GM18507 (cell line): ENCODE measurements at regions not wholly inside any gene's neighbourhood (a gene's known extent, or its start where the extent isn't known, plus 50 kb on each side); places are given as distances from the start of the nearest gene placed in this dataset.
"Not testable (repeated sequence)": the region's sequence is repeated elsewhere in the genome, so short reads cannot be mapped to it uniquely, and the experiment has no call there.

ENCODE experiments used
- DNase-seq: peaks from one replicate; pipeline ENCODE4 v3.0.0; 2011; ENCODE audit warnings: low read depth; ENCODE audit not compliant: insufficient read length; ENCODE audit errors: extremely low spot score
- FAIRE-seq: peaks from 2 replicates; lab custom pipeline; 2011; peaks lifted over from hg19 to GRCh38; lab: Jason Lieb, UNC

DNA sequence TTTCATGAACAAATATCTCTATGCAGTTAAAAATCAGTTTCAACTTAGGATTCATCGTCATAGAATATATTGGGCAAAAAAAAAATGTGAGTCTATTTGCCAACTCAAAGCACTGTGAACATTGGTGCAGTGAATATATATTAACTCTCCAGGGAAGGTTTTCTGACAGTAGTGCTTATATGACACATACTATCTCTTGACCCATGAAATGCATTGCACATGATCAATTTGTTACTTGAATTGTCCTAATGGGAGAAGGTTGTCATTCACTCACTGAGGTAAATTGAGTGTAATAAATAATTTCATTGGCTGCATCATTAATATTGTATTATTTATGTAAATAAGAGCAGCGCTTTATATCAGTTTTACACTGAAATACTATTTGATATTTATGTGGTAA lies 2458.5 kb downstream of the ARAP2 start:
- FAIRE-seq: no peak
- DNase-seq: no peak

DNA sequence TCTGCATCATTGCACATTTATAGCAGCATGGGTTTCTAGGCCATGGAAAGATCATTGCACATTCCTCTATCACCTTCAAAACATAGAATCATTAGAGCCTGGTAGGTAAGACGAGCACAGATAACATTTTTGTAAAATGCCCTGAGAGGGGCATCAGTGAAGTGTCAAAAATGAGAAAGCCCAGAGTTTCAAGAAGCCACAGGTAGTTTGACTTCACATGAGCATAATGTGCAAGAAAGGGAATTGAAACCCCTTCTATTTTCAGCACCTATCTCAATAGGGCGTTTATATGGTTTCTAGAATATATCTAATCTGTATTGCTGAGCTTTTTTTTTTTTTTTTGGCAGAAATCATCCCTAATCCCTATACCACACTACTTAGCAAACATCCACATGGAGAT lies 2441.7 kb downstream of the ARAP2 start:
- DNase-seq (no peak), FAIRE-seq (no peak)

DNA sequence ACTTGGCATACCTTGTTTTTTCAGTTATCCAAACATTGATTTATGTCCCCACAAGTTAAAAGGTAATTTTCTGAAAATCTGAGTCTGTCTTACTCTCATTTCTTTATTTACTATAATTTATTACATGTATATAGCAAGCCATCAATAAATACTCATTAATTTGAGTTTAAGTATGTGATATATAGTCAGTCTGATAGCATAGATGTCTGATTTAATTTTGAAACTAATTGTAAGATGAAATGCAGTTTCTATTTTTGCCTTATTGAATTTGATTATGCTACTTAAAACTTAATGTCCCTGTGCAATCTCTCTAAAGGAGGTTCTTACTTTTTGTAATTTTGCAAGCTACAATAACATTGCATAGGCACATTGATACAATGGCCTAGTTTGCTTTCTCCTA lies 2418.6 kb downstream of the ARAP2 start:
- no peak for FAIRE-seq
- no peak for DNase-seq

DNA sequence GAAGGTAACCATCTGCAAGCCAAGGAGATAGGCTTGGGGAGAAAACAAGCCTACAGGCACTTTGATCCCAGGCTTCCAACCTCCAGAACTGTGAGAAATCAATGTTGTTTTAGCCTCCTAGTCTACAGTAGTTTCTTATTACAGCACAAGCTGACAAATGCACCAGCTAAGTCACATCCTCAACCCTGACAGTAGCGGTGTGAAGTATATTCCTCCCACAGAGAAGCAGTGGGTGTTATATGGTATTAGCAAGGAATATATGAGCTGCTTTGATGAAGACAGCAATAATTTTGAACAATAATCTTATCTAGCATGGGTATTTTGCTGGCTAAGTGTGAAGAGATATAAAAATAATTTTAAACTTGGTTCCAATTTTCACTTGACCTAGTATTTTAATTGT lies 2415.0 kb downstream of the ARAP2 start:
- not testable (repeated sequence) for FAIRE-seq, DNase-seq

DNA sequence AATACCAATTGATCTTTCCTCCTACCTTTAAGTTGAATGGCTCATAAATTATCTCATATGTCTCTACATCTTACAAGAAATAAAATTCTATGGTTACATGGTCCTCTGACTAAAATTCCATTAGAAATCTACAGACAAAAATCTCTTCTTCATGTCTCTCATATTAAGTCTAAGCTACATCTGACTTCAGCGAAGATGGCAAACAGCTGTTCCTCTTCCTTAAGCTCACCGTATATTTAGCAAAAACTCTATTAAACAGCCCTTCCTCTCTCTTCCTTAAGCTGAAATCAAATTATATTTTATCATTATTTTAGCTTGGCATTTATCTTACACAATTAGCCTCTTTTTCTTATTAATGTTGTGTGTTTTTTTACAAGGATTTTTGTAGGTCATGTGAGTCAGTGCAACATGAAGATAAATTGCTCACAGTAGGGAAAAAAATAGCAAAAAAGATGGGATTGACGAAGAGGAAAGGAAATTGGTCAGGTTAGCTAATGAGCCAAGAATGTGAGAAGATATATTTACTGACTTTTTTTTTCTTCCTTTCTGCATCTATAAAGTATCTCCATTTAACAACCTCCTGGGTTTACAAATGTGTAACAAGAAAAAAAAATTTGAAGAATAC lies 2412.8 kb downstream of the ARAP2 start:
- DNase-seq (no peak), FAIRE-seq (no peak)

DNA sequence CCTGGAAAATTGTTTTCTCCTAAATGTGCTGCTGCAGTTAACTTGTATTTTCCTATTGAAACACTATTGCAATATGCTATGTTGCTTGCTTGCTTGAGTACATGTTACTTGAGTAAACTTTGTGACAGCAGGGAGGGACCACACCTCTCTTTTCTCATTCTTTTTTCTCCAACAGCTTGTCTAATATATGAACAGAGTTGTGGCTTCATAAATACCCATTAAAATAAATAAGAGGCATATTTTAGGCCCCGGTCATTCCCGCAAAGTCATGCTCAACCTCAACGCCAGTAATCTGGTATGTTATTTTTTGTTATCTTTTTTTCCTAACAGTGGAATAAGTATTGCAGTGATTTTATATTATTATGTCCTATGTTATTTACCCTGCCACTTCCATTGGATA lies 2408.6 kb downstream of the ARAP2 start:
- FAIRE-seq, DNase-seq: not testable (repeated sequence)

DNA sequence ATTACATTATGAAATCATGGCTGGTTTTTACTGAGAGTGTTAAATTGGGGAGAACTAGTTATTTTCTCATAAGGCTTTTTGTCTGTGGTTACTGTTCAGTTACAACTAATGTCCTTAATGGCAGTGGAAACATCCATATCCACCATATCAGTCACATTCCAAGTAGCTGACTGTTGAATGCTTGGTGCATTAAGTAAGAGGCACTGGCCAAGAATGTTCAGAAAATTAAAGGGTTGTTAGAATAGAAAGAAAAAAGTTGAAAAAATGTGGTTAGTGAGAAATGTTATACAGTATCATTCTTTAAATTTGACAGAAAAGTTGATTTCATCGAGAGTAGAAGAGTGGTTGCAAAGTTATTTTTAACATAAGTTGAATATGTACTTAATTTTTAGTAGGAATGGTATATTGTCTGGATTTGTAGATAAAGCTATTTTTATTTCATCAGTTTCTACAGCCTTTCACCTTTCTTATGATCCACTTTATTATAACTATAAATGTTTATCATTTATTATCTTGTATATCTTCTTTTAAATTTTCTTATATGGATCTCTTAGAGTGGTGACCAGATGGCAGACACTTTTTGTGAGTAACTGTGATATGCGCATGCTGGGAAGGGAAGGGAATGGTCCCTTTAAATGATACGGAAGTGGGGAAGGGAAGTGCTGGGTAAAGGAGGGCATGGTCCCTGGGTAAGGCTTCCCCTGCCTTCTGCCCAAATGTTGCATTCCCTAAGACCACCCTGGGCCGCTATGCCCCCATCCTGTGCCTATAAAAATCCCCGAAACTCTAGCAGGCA lies 2407.1 kb downstream of the ARAP2 start:
- FAIRE-seq (no peak), DNase-seq (no peak)

DNA sequence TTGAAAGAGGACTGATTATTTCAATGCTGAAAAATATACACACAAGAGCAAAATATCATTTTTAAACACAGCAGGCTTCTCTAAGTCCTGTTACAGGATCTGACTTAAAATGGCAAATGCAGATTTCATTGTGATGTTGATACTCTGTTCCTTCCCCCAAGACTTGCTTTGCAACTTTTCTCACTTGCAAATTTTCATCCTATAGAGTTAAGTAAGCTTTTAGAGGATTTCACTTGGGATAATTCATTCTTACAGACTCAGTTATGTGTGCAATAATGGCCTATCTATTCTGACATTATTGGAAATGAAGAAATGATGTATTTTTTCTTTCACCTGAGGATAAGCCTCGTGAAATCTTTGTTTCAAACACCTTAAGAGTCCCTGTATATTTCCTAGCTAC lies 2403.2 kb downstream of the ARAP2 start:
- DNase-seq (no peak), FAIRE-seq (no peak)

DNA sequence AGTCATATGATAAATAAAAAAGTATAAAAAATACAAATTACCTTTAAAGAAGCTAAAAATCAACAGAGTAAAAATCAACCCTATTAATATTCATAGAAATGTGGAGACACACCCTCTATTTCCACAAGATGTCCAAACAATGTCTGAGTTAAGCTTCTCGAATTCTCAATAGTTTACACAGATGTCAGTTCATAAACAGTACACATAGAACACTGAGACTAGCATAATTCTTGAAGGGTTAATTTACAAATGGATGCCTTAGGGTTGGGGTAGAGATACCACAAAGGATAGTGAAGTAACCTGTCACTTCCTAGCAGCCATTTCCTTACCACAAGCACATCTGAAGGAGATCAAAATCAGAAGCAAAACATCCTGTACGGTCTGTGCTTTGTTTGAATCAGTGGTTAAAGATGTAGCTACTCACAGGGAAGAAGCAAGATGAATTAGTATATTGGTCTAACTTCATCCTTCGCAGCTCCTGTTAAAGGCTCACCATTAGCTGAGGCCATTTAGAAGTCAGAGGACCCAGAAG lies 2393.9 kb downstream of the ARAP2 start:
- FAIRE-seq: no peak

DNA sequence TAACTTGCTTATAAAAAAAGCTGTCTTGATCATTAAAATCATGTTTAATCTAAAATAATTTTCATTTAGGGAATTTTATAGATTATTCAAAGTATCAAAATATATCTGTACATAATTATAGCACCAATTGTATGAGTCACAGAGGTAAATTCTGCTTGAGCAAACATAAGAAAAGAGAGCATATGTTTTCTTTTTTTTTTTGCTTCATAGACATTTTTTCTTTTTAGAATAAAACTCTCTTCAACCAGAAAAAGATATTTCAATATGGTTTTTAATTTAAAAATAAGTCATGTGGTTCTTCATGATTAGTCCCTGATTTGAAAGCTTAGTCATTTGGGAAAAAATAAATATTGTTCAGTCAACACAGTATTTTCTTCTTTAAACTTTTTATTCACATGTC lies 2390.6 kb downstream of the ARAP2 start:
- DNase-seq, FAIRE-seq: not testable (repeated sequence)

More for the DNA sequence above, 2393.9 kb downstream of the ARAP2 start:
- DNase-seq: no peak

DNA sequence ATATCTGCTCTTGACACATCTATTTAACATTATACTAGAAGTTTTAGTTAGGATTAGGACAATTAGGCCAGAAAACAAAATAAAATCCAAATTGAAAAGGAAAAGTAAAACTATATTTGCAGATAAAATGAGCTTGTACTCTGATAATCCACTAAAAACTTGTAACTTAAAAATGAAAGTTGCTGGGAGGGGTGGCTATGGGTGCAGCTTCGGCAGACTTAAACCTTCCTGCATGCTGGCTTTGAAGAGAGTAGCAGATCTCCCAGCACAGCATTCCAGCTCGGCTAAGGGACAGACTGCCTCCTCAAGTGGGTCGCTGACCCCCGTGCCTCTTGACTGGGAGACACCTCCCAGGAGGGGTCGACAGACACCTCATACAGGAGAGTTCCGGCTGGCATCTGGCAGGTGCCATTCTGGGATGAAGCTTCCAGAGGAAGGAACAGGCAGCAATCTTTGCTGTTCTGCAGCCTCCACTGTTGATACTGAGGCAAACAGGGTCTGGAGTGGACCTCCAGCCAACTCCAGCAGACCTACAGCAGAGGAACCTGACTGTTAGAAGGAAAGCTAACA lies 2379.9 kb downstream of the ARAP2 start:
- no peak for FAIRE-seq
- no peak for DNase-seq

DNA sequence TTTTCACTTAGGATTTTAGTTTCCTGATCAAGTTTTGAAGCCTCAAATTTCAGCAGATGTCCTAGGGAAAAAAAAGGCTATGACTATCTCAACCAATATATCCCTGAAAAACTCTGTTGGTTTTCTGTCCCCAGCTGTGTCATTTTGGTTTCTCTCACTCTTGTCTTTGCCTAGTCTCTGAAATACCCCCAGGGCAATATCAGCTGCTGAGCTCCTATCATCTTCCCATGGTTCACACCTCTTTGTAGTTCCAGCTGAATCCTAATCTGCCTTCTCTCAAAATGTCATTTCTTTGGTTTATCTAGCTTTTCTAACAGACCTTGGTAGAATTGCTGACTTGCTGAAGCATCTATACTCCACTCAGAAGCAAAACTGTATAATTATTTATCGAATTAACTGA lies 2370.5 kb downstream of the ARAP2 start:
- no peak for DNase-seq
- no peak for FAIRE-seq

DNA sequence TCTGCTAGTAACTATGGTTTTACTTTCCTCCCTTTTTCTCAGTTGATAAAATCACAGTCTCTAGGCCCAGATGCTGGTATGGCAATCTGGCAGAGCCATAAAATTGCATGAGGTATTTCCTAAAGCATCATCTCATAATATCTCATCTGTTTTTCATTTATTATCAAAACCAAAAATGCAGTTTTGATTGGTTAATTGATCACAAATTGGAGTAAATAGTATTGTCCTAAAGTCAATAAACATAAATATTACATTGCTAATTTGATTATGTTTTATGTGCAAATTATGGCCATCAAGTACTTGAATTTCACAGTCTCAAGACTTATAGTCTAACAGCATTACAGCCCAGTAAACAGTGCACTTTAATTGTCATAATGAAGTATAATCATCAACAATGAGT lies 2365.6 kb downstream of the ARAP2 start:
- no peak for DNase-seq
- no peak for FAIRE-seq

DNA sequence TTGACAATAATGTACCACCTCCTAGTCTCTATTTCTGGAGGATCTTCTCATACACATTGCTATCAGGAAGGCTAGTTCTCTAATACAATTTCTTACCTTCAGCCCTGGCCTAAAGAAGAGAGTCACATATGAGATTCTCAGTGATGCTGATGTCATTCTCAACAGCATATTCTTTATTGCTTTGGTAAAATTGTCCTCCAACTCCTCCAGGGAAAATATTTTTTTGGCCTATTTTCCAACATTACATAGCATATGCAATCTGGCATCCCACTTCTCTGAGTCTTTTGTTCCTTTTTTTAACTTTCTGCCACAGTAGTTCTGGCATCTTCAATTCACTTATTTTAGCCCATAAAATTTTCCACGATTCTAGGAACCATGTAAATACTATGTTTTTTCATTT lies 2363.1 kb downstream of the ARAP2 start:
- no peak for FAIRE-seq
- no peak for DNase-seq

DNA sequence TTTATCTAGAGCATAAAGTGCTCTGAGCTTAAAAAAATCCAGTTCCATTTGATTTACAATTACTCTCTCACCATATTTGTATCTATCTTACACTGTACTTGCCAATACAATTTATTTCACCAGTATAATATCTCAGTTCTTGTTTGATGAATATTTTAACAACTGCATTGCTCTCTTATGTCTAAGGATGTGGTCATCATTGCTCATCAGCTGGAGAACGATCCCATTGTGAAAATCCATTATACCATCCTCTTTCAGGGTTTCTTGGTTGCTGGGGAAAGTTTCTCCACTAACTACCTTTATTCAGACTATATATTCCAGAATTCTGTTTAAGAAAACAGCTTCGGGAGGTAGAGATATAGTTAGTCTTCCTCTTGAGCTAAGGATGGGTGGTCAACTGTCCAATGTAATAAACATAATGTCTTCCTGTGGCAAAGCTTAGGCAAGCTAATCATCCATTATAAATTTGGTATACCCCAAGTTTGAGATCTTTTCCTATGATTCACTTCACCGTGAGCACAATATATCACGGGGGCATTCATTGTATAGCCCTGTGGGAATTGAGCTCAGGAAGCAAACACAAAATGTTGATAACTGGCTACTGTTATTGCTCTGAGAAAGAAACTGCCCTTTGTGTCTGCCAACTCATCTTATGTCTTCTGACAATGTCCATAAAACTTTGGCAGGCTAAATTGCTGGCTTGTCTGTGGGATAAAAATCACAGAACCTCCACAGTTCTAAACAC lies 2361.9 kb downstream of the ARAP2 start:
- no peak for FAIRE-seq
- no peak for DNase-seq

DNA sequence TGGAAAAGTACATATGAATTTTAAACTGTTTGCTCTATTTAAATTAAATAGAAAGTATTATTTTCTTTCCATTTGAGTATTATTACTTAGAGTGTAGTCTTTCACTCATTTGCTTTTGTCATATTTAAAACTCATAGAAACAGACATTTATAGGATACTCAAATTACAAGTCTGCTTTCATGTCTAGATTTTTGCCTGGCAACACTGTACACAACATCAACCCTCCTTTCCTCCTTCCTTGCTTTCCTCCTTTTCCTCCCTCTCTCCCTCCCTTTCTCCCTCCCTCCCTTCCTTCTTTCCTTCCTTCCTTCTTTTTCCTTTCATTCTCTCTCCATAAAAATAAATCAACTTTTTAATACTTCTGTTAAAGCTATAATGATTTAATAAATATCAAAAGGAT lies 2361.2 kb downstream of the ARAP2 start:
- FAIRE-seq (no peak), DNase-seq (no peak)

DNA sequence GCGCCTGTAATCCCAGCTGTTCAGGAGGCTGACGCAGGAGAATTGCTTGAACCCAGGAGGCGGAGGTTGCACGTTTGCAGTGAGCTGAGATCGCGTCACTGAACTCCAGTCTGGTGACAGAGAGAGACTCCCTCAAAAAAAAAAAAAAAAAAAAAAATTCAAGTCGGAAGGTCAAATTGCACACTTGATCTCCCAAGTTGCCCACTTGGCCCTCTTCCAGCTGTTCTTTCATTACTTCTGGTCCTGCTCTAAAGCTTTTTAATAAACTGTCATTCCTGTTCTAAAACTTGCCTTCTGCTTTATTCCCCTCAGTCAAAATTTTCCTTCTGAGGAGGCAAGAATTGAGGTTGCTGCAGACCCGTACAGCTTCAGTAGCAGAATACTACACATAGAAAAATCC lies 2358.0 kb downstream of the ARAP2 start:
- FAIRE-seq (no peak), DNase-seq (no peak)

DNA sequence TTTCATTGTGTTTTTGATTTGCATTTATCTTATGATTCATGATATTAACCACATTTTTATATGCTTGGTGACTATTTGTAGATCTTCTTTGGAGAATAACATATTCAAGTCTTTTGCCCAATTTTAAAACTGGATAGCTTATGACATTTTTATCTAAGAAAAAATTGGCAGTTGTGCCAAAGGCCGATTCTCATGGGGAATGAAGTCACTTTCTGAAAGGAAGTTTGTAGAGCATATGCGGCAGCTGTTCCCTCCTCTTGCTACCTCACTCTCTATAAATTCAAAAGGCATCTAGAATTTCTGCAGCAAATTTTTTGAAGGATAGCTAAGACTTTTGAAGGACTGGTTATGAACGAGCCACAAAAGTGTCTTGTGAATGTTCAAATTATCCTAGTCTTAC lies 2353.5 kb downstream of the ARAP2 start:
- DNase-seq: no peak
- no peak for FAIRE-seq

DNA sequence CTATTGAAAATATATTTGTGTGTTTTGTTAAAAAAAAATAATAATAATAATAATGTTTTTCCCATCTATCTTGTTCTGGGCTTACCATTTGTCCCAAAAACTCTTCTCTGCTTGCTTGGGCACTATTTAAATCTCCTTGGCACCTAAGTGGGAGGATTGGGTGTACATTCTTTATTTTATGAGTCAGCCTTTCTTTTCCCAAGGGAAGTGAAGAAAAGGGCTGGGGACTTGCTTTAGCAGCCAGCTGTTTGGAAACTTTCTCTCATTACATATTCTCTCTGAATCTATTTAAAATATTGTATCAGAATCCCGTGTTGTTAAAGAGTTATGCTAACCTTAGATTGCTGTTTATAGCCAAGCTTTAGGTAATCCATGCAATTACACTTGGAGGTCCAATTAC lies 2332.4 kb downstream of the ARAP2 start:
- DNase-seq (no peak), FAIRE-seq (no peak)

DNA sequence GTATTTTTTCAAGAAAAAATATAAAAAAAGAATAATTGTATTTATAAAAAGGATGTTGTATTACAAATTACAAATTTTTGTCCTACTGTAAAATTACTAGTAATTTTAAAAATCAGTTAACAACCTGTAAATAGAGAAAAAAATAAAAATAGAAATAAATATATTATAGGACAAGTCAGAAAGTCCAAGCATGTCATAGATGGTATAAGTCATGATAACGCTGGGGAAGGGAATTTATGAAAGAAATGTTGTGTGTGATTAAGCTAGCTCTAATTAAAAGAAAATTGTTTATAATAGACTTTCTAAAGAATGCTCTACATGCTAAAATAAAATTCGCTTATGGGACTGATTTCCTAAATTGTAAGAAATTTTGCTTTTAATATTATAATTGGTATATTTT lies 2329.9 kb downstream of the ARAP2 start:
- DNase-seq (no peak), FAIRE-seq (no peak)
